HG02943 (cell line): ENCODE measurements at regions not wholly inside any gene's neighbourhood (a gene's known extent, or its start where the extent isn't known, plus 50 kb on each side); places are given as distances from the start of the nearest gene placed in this dataset.
"Not testable (repeated sequence)": the region's sequence is repeated elsewhere in the genome, so short reads cannot be mapped to it uniquely, and the experiment has no call there.

ENCODE experiments used
- ATAC-seq: cut with Tn5 transposase; IDR thresholded peaks from one replicate; pipeline ENCODE4 v1.9.1; 2021; ENCODE audit warnings: mild to moderate bottlenecking, low read depth, moderate library complexity; ENCODE audit not compliant: unreplicated experiment

GRCh38 chr13:109301276-109301675 is 485.1 kb downstream of the IRS2 start:
- no peak for ATAC-seq

DNA sequence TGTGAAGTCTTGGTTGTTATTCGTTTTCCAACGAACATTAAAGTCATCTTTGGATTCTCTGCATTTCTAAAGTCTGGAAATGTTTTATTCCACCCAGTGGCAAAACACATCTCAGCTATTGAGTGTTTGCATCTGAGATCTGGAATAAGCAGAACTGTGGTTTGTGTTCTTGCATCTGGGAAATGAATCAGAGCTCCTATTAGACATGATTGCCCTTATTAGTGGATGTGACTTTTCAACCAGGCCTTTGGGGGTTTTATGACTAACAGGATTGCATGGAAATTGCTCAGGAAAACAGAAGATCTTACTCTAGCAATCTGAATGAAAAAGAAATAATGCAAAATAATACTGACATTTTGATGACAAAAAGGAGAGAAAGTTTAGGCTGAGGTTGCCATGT is 488.8 kb downstream of the IRS2 start:
- ATAC-seq: no peak

DNA sequence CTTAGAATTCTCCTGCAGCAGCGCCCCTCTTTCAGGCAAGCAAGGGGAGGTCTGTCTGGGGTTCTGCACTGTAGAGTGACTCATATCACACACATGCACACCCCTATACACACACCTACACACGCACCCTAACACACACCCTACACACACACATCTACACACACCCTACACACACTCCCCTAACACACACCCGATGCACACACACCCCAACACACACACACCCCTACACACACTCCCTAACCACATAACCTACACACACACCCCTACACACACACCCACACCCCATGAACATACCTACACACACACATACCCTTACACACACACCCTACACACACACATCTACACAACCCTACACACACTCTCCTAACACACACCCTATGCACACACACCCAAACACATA is 493.2 kb downstream of the IRS2 start:
- no peak for ATAC-seq

GRCh38 chr13:109288151-109288709 is 498.2 kb downstream of the IRS2 start:
- no peak for ATAC-seq

- ATAC-seq: no peak
These were observed 498.8 kb downstream of the IRS2 start for GRCh38 chr13:109287553-109287952.

DNA sequence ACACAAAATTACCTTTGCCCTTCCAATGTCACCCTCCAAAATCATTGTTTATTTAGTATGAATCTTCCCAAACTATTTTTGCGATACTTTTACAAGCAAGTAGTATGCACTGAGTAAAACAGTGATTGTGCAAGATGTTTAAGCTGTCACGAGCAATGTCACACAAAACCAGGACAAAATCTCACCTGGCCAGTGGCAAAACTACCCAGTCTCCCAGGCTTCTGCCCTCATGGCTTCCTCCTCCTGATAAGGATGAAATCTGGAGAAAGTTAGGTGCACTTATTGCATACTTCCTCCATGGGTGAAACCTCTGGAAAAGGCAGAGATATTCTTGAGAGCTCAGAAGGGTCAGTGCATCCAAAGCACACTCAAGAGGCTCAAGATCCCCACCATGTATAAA is 500.8 kb downstream of the IRS2 start:
- ATAC-seq: no peak

DNA sequence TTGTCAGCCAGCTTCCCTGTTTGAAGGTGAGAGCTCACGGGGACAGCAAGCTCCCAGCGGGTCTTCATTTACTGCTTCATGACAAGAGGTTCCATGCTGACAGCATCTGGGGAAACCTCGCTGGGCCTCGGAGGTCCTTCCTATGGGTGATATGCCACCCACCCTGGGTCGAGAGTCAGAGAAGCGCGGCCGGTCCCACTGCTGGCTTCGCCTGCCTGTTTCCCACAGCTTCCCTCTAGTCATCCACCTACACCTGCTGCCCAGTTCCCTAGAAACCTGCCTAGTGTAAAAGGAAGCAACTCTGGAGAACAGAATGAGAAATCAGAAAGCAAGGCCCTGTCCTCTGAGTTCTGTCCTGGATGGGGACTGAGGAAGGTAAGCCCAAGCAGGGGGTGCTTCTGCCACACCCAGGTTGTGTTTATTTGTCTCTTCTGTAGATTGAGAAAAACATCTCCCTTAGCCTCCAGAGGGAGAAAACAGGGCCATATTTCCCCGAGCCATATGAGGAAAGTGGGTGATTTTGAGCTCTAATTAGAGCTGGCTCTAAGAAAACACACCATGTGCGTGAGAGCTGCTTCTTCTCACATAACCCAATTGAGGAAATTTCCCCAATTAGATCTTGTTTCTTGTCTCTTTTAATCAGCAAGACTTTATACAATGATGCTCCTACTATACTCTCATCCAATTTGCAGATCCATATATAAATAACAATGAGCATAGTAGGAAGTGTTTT is 504.3 kb downstream of the IRS2 start:
- ATAC-seq: no peak

- ATAC-seq: no peak
These were observed 505.1 kb downstream of the IRS2 start for GRCh38 chr13:109281017-109281902.

GRCh38 chr13:109276261-109276660 is 510.1 kb downstream of the IRS2 start:
- ATAC-seq: no peak

DNA sequence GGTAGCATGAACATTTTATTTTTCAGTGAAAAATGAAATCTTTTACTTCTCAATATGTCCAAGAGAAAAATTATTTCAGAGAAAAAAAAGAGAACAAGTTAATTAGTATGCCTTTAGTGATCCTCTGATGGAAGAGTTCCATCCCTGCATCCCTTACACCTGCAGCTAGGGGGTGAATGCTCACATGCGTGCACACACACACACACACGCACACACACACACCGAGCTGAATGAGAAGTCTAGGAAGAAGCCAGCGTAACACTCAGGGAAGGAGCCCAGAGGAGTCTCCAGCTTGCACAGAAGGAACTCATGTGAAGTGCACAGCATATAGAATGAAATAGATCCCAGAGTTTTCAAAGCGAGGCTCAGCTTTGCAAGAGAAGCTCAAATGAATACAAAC is 510.5 kb downstream of the IRS2 start:
- no peak for ATAC-seq

GRCh38 chr13:109275139-109275745 is 511.1 kb downstream of the IRS2 start:
- no peak for ATAC-seq

GRCh38 chr13:109274188-109274821 is 512.1 kb downstream of the IRS2 start:
- no peak for ATAC-seq

DNA sequence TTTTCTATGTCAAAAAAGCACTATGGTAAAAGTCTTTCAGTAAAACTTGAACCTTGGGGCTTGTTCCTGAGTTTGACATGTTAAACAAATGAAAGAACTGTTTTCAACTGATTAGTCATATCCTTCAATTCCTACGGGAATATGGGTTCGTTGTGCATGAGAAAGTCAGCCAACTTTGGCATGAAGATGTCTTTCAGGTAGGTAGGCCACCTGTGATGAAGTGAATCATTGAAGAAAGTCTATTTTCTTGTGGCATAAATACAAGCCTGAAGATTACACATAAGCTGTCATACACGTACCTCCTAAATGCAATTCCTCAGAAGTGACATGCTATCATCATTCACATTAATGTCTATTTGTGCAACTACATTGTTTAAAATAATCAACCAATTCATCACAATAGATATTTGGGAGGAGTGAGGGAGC is 513.0 kb downstream of the IRS2 start:
- no peak for ATAC-seq

GRCh38 chr13:109272595-109273325 is 513.6 kb downstream of the IRS2 start:
- no peak for ATAC-seq

DNA sequence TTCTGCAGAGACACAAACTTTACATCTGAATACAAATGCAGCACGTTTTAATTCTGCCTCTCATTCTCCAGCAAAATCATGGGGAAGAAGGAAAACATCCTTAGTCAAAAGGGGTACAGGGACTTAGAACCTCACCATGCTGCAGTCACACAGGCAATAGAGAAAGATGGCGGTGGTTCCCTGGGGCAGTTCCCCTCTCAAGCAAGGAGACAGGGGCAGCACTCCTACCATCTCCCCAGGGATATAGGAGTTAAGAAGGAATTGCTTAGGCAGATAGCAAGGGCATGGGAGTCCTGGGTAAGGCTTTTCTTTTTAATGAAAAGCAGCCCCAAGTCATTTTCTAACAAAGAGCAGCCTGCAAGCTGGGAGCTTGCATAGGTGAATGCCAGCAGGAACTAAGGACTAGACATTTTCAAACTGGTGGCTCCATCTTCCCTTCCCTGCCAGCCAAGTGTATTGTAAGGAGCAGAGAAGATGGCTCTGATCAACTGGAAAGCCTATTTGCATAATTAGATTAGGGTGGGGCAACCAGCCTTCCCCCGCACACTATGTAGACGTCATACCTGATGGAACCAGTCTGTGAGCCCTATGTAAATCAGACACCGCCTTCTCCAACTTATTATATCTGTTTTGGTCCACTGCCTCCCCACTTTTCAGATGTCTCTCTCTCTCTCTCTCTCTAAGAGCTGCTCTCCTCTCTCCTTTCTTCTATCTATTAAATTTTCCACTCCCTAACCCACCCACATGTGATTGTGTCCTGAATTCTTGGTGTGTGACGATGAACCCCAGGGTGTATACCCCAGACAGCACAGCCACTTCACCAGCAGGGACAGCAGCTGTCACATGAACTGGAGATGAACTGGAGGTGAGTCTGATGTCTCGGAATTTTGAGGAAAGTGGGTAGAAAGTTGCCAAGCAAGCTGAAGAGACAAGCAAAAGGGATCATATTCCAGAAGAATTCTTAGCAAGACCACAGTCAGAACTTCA is 514.5 kb downstream of the IRS2 start:
- no peak for ATAC-seq

DNA sequence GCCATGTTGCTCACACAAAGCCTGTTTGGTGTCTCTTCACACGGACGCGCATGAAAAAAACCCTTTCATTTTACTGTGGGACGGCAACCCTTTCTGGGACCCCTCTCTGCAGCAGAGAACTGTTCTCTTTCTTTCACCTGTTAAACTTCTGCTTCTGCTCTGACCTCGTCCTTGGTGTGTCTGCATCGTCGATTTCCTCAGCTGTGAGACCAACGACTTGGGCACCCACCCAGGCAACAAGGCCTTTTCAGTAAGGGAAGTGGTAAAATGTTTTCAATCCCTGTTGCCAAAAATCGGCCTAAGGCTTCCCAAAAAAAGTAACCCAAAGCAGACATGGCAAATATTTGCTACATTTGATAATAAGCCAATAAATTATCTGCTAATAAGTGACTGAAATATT is 515.3 kb downstream of the IRS2 start:
- no peak for ATAC-seq

- ATAC-seq: not testable (repeated sequence)
These were observed 517.0 kb downstream of the IRS2 start for GRCh38 chr13:109269381-109269780.

- ATAC-seq: not testable (repeated sequence)
These were observed 517.9 kb downstream of the IRS2 start for GRCh38 chr13:109268492-109268891.

DNA sequence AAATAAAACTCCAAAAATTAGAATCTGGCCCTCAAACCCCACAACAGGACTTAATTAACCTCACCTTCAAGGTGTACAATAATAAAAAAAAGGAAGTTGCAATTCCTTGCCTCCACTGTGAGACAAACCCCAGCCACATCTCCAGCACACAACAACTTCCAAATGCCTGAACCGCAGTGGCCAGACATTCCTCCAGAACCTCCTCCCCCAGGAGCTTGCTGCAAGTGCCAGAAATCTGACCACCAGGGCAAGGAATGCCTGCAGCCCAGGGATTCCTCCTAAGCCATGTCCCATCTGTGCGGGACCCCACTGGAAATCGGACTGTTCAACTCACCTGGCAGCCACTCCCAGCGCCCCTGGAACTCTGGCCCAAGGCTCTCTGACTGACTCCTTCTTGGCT is 519.0 kb downstream of the IRS2 start:
- ATAC-seq: not testable (repeated sequence)
